T-cell (primary cell): ENCODE measurements at regions not wholly inside any gene's neighbourhood (a gene's known extent, or its start where the extent isn't known, plus 50 kb on each side); places are given as distances from the start of the nearest gene placed in this dataset.

Source experiments
- ATAC-seq, 4 experiments: fragments of 200-7000 bp in 3 of 4; fragments of 150-1000 bp in 1 of 4; cut with Tn5 transposase; replicated peaks in 1 of 4; 1 replicate in 3 of 4; 2 replicates in 1 of 4; pipeline ENCODE4 v1.10.0; 2021; ENCODE audit warnings: moderate library complexity in 3 of 4, mild to moderate bottlenecking in 2 of 4, moderate number of reproducible peaks in 1 of 4
- CTCF ChIA-PET, 2 donors: fragments of 300-600 bp; sonication (Branson Sonifier 250); formaldehyde crosslinking; loops; one replicate each; lab custom pipeline; 2022; ENCODE audit warnings: antibody characterized with exemption in 2 of 2; lab: Charles Lee
- POLR2A ChIA-PET, 2 donors: fragments of 300-600 bp; sonication (Branson Sonifier 250); formaldehyde crosslinking; loops; one replicate each; lab custom pipeline; 2022; ENCODE audit warnings: antibody characterized with exemption in 2 of 2; lab: Charles Lee
- DNase-seq, 35 experiments: peaks; one replicate each; pipeline versions ENCODE4 v3.0.0 to v3.0.0-alpha.2; 2013 to 2023
- H3K27ac ChIP-seq: one replicate; pipeline ENCODE4 v1.5.1; 2013; ENCODE audit warnings: low read length
- H3K27me3 ChIP-seq, 2 experiments: replicated peaks in 1 of 2; 1 replicate in 1 of 2; 2 replicates in 1 of 2; pipeline versions ENCODE4 v1.6.1 to v1.7.0; 2013; ENCODE audit warnings: low read length in 1 of 2, mixed read lengths in 1 of 2; ENCODE audit not compliant: control insufficient read depth in 2 of 2, insufficient read depth in 2 of 2; ENCODE audit errors: extremely low read depth in 1 of 2
- H3K36me3 ChIP-seq, 2 donors: 1 replicate in 1 of 2; 2 replicates in 1 of 2; pipeline versions ENCODE4 v1.6.1 to v1.7.0; 2013; ENCODE audit warnings: low read length in 1 of 2; ENCODE audit not compliant: control insufficient read depth in 2 of 2, insufficient read depth in 1 of 2; ENCODE audit errors: extremely low read depth in 1 of 2
- H3K4me1 ChIP-seq, 2 experiments: 1 replicate in 1 of 2; 2 replicates in 1 of 2; pipeline versions ENCODE4 v1.6.1 to v1.7.0; 2013; ENCODE audit warnings: low read length in 2 of 2, mixed read lengths in 1 of 2; ENCODE audit not compliant: insufficient read depth in 2 of 2, control insufficient read depth in 1 of 2; ENCODE audit errors: extremely low read depth in 1 of 2
- H3K4me3 ChIP-seq, 2 donors: 1 replicate in 1 of 2; 2 replicates in 1 of 2; pipeline versions ENCODE4 v1.5.1 to v1.7.0; 2013; ENCODE audit warnings: mild to moderate bottlenecking in 2 of 2, low read length in 1 of 2, moderate library complexity in 1 of 2; ENCODE audit not compliant: control insufficient read depth in 1 of 2; ENCODE audit errors: extremely low read depth in 1 of 2
- H3K9me3 ChIP-seq: 2 replicates; pipeline ENCODE4 v1.7.0; 2013
- H3K27ac Mint-ChIP-seq, 2 donors: one replicate each; pipeline ENCODE4 v1.8.0; 2020 to 2021; ENCODE audit warnings: mild to moderate bottlenecking in 2 of 2, mixed read lengths in 2 of 2
- H3K27me3 Mint-ChIP-seq, 2 donors: one replicate each; pipeline ENCODE4 v1.8.0; 2021 to 2022; ENCODE audit warnings: mixed read lengths in 2 of 2
- H3K36me3 Mint-ChIP-seq: one replicate; pipeline ENCODE4 v1.8.0; 2021; ENCODE audit warnings: mixed read lengths
- H3K4me1 Mint-ChIP-seq, 3 donors: one replicate each; pipeline ENCODE4 v1.8.0; 2020 to 2022; ENCODE audit warnings: mixed read lengths in 3 of 3, mild to moderate bottlenecking in 1 of 3
- H3K4me3 Mint-ChIP-seq, 3 donors: one replicate each; pipeline ENCODE4 v1.8.0; 2020 to 2022; ENCODE audit warnings: mild to moderate bottlenecking in 3 of 3, mixed read lengths in 3 of 3, moderate library complexity in 3 of 3
- H3K9me3 Mint-ChIP-seq, 3 donors: one replicate each; pipeline ENCODE4 v1.8.0; 2020 to 2022; ENCODE audit warnings: mixed read lengths in 3 of 3
- WGBS: methylation state at CpG from one replicate; pipeline ENCODE4 v1.1.5; 2013; ENCODE audit warnings: missing lambda C conversion rate; ENCODE audit not compliant: insufficient coverage; 5-methylcytosine and 5-hydroxymethylcytosine counted together

GRCh38 chr10:128485701-128486235, 359.5 kb upstream of the MKI67 start:
- Mint-ChIP-seq H3K9me3 (no peaks in the 10 kb centered on the region), H3K27me3 (no peaks in the 10 kb centered on the region), H3K27ac (no peak overlapping the region), H3K4me3 (no peak overlapping the region), H3K36me3 (no peaks in the 10 kb centered on the region), H3K4me1 (no peaks in the 10 kb centered on the region)
- CTCF ChIA-PET, result no interaction called here
- H3K4me1 ChIP-seq, result no peaks in the 10 kb centered on the region
- no peaks in the 10 kb centered on the region for H3K9me3 ChIP-seq
- POLR2A ChIA-PET, result no interaction called here
- 100% methylated on average over 1 of the region's 7 CpGs for WGBS
- no peak overlapping the region for H3K4me3 ChIP-seq
- no peaks in the 10 kb centered on the region for H3K36me3 ChIP-seq
- ATAC-seq (no peak), DNase-seq (no peak)
- H3K27ac ChIP-seq, result no peak overlapping the region
- peaks cover 0 to 2% of the 10 kb centered on the region in 2 experiments for H3K27me3 ChIP-seq

- 83% methylated on average over 16 of the region's 16 CpGs for WGBS
- Histone ChIP-seq H3K4me3 (no peak overlapping the region), H3K36me3 (no peaks in the 10 kb centered on the region), H3K27ac (no peak overlapping the region), H3K4me1 (no peaks in the 10 kb centered on the region), H3K9me3 (no peaks in the 10 kb centered on the region), H3K27me3 (peaks cover 0 to 2% of the 10 kb centered on the region in 2 experiments)
- ChIA-PET POLR2A (no interaction called here), CTCF (no interaction called here)
- no peaks in the 10 kb centered on the region for H3K4me1 Mint-ChIP-seq
- H3K27me3 Mint-ChIP-seq, result no peaks in the 10 kb centered on the region
- no peaks in the 10 kb centered on the region for H3K36me3 Mint-ChIP-seq
- H3K27ac Mint-ChIP-seq, result no peak overlapping the region
- ATAC-seq (no peak), DNase-seq (no peak)
- H3K9me3 Mint-ChIP-seq, result peaks cover 0 to under 1% (median 0%) of the 10 kb centered on the region in 3 donors
- H3K4me3 Mint-ChIP-seq, result no peak overlapping the region
These were observed 361.3 kb upstream of the MKI67 start for GRCh38 chr10:128487517-128487916.

- H3K4me1 ChIP-seq, result no peaks in the 10 kb centered on the region
- H3K27ac Mint-ChIP-seq, result no peak overlapping the region
- no peaks in the 10 kb centered on the region for H3K27me3 Mint-ChIP-seq
- H3K27me3 ChIP-seq, result peaks cover 0 to 2% of the 10 kb centered on the region in 2 experiments
- peaks cover 0 to 6% (median 0%) of the 10 kb centered on the region in 3 donors for H3K9me3 Mint-ChIP-seq
- DNase-seq (no peak), ATAC-seq (no peak)
- H3K4me3 Mint-ChIP-seq, result no peak overlapping the region
- POLR2A ChIA-PET, result no interaction called here
- WGBS, result 93% methylated on average over 8 of the region's 13 CpGs
- H3K9me3 ChIP-seq, result no peaks in the 10 kb centered on the region
- no peaks in the 10 kb centered on the region for H3K36me3 ChIP-seq
- H3K27ac ChIP-seq, result no peak overlapping the region
- H3K4me3 ChIP-seq, result no peak overlapping the region
- no peaks in the 10 kb centered on the region for H3K4me1 Mint-ChIP-seq
- CTCF ChIA-PET, result no interaction called here
- H3K36me3 Mint-ChIP-seq, result no peaks in the 10 kb centered on the region
These were observed 363.4 kb upstream of the MKI67 start for GRCh38 chr10:128489324-128490247.

- H3K27me3 ChIP-seq, result peaks cover 0 to 2% of the 10 kb centered on the region in 2 experiments
- no peaks in the 10 kb centered on the region for H3K4me1 Mint-ChIP-seq
- ChIA-PET POLR2A (no interaction called here), CTCF (no interaction called here)
- 100% methylated on average over 4 of the region's 5 CpGs for WGBS
- ATAC-seq (no peak), DNase-seq (no peak)
- no peaks in the 10 kb centered on the region for H3K36me3 ChIP-seq
- H3K4me3 Mint-ChIP-seq, result no peak overlapping the region
- no peak overlapping the region for H3K4me3 ChIP-seq
- no peaks in the 10 kb centered on the region for H3K27me3 Mint-ChIP-seq
- H3K9me3 ChIP-seq, result no peaks in the 10 kb centered on the region
- H3K9me3 Mint-ChIP-seq, result peaks cover 0 to 6% (median 0%) of the 10 kb centered on the region in 3 donors
- no peak overlapping the region for H3K27ac ChIP-seq
- no peaks in the 10 kb centered on the region for H3K36me3 Mint-ChIP-seq
- H3K27ac Mint-ChIP-seq, result no peak overlapping the region
- H3K4me1 ChIP-seq, result no peaks in the 10 kb centered on the region
These were observed 365.5 kb upstream of the MKI67 start for GRCh38 chr10:128491686-128492085.

- POLR2A ChIA-PET, result no interaction called here
- CTCF ChIA-PET, result no interaction called here
- Histone ChIP-seq H3K36me3 (no peaks in the 10 kb centered on the region), H3K27ac (no peak overlapping the region), H3K4me3 (no peak overlapping the region), H3K4me1 (no peaks in the 10 kb centered on the region), H3K27me3 (no peaks in the 10 kb centered on the region), H3K9me3 (no peaks in the 10 kb centered on the region)
- DNase-seq, result no peak
- Mint-ChIP-seq H3K27me3 (no peaks in the 10 kb centered on the region), H3K4me3 (no peak overlapping the region), H3K9me3 (peaks cover 0 to 6% (median 0%) of the 10 kb centered on the region in 3 donors), H3K4me1 (no peaks in the 10 kb centered on the region), H3K27ac (no peak overlapping the region), H3K36me3 (no peaks in the 10 kb centered on the region)
- ATAC-seq, result no peak
- 68% methylated on average over 3 of the region's 4 CpGs for WGBS
These were observed 367.6 kb upstream of the MKI67 start for GRCh38 chr10:128493811-128494210.

- DNase-seq (no peak), ATAC-seq (no peak)
- Histone ChIP-seq H3K4me1 (no peaks in the 10 kb centered on the region), H3K4me3 (no peak overlapping the region), H3K9me3 (no peaks in the 10 kb centered on the region), H3K27ac (no peak overlapping the region), H3K36me3 (no peaks in the 10 kb centered on the region), H3K27me3 (no peaks in the 10 kb centered on the region)
- ChIA-PET POLR2A (no interaction called here), CTCF (no interaction called here)
- Mint-ChIP-seq H3K27ac (no peak overlapping the region), H3K27me3 (no peaks in the 10 kb centered on the region), H3K36me3 (no peaks in the 10 kb centered on the region), H3K9me3 (peaks cover 0 to 6% (median 0%) of the 10 kb centered on the region in 3 donors), H3K4me3 (no peak overlapping the region), H3K4me1 (no peaks in the 10 kb centered on the region)
- WGBS, result 52% methylated on average over 3 of the region's 3 CpGs
These were observed 368.4 kb upstream of the MKI67 start for GRCh38 chr10:128494665-128495064.
